NCI-H2107 (cell line): ENCODE measurements at regions not wholly inside any gene's neighbourhood (a gene's known extent, or its start where the extent isn't known, plus 50 kb on each side); places are given as distances from the start of the nearest gene placed in this dataset.
"Not testable (repeated sequence)": the region's sequence is repeated elsewhere in the genome, so short reads cannot be mapped to it uniquely, and the experiment has no call there.

Experiments used
- DNase-seq: peaks from one replicate; lab custom pipeline; 2025; lab: John Stamatoyannopoulos, UW

GRCh38 chrX:38473701-38474100, 87.6 kb upstream of the TSPAN7 start:
- no peak for DNase-seq

GRCh38 chrX:38474543-38474942, 86.8 kb upstream of the TSPAN7 start:
- DNase-seq = no peak

GRCh38 chrX:38482183-38482582, 79.2 kb upstream of the TSPAN7 start:
- no peak for DNase-seq

GRCh38 chrX:38484607-38485498, 76.5 kb upstream of the TSPAN7 start:
- peak; percentile 66 for DNase-seq

GRCh38 chrX:38489341-38489740, 72.0 kb upstream of the TSPAN7 start:
- no peak for DNase-seq

GRCh38 chrX:38494239-38494823, 67.0 kb upstream of the TSPAN7 start:
- DNase-seq = no peak

DNA sequence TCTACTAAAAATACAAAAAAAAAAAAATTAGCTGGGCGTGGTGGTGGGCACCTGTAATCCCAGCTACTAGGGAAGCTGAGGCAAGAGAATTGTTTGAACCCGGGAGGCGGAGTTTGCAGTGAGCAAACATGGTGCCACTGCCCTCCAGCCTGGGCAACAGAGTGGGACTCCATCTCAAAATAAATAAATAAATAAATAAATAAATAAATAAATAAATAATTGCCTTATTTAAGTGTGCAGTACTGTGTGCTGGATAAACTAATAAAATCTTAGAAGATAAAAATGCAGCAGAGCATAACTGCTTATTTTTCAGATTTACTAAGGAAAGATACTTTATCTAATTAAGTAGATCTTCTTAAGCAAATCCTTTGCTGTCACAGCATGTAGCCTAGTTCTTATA, 61.7 kb upstream of the TSPAN7 start:
- not testable (repeated sequence) for DNase-seq

GRCh38 chrX:38500141-38500540, 61.2 kb upstream of the TSPAN7 start:
- DNase-seq = no peak

DNA sequence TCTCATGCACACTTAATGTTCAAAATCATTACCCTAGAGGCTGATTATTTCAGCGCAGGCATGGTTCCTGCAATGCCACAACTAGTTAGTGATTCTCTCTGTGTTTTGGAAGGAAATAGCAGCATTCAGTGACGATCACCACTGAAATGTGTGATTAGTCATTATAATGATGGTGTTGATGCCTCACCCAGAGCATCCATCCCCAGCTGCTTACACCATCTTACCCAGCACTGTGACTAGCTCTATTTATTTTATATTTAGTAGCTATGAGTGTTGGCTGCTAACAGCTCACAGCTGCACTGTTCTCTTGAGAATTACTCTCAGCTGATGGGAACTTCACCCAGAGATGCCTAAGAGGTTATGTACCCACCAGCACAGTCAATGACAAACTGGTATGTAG, 60.5 kb upstream of the TSPAN7 start:
- DNase-seq = no peak

- DNase-seq = no peak
Measured at GRCh38 chrX:38505583-38505982, 55.8 kb upstream of the TSPAN7 start.
